ENCODE measurements at regions not wholly inside any gene's neighbourhood (a gene's known extent, or its start where the extent isn't known, plus 50 kb on each side); places are given as distances from the start of the nearest gene placed in this dataset.

DNA sequence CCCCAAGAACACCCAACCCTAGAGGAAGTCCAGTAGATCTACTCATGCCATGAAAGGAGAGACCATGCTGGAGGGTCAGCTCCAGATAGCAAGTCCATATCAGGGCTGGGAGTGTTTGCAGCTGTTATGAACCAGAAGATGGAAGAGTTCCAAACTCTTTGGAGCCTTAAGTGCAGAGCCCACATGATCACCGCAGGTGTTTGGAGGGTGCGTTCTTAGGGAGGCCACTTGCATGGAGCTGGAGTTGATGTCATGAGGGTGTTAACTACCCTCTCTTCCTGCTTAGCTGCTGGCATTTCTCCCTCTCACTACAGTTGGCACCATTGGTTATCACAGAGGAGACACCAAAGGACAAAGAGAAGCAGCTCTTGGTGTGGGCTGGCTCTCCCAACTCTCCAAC, 616.9 kb downstream of the AJAP1 start:
- H3K4me1 Mint-ChIP-seq: peaks cover 4% of the 10 kb centered on the region
- H3K36me3 Mint-ChIP-seq: no peaks in the 10 kb centered on the region
- H3K4me3 Mint-ChIP-seq: no peak overlapping the region
- no peak overlapping the region for H3K27ac Mint-ChIP-seq
- no peaks in the 10 kb centered on the region for H3K9me3 Mint-ChIP-seq
- H3K27me3 Mint-ChIP-seq: no peaks in the 10 kb centered on the region

DNA sequence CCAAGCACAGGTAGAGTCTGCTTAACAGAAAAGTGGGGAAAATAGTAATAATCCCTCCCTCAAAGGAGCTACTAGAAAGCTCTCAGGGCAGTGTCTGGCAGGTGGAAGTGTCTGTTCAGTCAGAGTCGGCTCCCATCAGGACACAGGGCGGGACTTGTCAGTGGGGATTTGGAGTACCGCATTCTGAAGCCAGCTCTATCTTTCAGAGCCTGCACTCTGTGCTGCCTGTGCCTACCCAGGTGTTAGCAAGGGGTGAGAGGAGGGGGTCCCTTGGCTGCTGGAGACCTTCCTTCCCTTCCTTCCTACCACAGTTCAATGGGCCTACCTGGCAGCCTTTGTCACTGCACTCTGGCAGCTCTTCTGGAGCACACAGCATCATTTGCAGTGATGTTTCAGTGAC, 615.5 kb downstream of the AJAP1 start:
- Mint-ChIP-seq H3K4me1 (peaks cover 4% of the 10 kb centered on the region), H3K27me3 (no peaks in the 10 kb centered on the region), H3K9me3 (no peaks in the 10 kb centered on the region), H3K4me3 (no peak overlapping the region), H3K27ac (no peak overlapping the region), H3K36me3 (no peaks in the 10 kb centered on the region)

DNA sequence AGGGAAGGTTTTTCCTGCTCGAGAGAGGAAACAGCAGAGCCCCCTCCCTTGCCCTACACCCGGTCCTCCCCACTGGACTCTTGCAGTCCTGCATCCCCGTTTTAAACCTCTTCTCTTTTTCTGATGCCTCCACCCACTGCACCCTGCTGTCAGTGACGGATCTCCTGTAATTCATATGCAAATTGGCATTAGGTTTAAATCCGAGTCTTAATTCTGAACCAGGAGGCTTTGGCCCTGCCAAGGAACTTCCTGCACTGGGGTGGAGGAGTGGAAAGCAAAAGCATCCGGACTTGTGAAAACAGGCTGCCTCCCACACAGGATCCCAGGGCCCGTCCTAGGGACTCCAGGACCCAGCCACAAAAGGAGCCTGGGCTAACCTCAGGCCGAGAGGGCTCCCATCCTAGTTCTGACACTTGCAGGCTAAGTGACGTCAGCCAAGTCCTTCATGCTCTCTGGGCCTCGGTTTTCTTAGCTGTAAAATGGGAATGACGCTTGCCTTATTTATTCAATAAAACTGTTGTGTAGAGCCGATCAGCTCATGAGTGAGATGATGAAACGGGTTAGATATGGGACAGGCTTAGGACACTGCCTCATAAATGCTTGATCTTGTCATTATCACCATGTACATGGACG, 613.3 kb downstream of the AJAP1 start:
- Mint-ChIP-seq H3K4me3 (no peak overlapping the region), H3K36me3 (no peaks in the 10 kb centered on the region), H3K4me1 (peaks cover 4% of the 10 kb centered on the region), H3K27ac (peak overlapping the region; percentile 59), H3K9me3 (peaks cover 4% of the 10 kb centered on the region), H3K27me3 (no peaks in the 10 kb centered on the region)

DNA sequence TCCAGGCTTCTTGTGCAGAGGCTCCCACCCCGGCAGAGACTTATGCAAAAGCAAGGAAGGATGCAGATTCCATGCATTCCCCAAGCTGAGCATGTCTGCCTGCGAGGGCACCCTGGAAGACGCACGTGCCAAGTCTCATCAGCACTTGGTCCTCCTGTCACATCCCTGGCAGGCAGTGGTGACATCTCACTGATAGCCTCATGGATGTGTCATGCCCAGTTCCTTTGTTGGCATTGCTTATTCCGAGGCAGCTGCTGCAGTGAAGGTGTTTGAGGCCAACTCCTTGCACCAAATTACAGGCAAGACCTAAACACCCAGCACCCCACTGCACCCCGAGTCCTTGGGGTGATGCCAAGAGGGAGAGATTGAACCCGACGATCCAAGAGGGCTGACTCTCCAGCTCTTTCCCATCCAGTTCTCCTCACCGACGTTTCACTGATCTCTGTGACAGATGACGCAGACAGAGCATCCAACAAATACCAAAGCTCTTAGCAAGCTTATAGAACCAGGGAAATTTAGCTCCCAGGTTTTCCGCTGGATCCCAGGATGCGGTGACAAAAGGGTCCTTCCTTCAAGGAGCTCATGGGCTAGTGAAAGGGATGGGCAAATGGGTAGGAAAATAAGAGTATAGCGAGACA, 611.1 kb downstream of the AJAP1 start:
- no peak overlapping the region for H3K27ac Mint-ChIP-seq

DNA sequence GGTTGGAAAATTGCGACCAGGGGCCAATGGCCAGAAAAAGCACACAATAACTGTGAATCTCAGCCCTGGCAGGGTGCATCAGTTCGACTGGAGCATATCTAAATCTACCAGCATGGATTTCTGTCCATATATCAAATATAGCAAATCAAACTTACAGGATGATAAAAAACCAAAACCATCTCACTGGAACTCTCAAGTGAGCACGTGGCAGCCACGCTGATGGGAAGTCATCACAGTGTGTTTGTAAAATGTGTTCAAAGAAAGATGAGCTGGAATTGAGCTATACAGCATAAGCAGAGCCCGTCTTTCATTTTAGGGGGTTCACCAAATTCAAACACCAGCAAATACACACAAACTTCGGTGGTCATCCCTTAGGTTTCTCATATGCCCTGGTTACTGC, 610.1 kb downstream of the AJAP1 start:
- no peak overlapping the region for H3K27ac Mint-ChIP-seq
- H3K36me3 Mint-ChIP-seq: peaks cover 2% of the 10 kb centered on the region
- no peaks in the 10 kb centered on the region for H3K27me3 Mint-ChIP-seq
- H3K4me1 Mint-ChIP-seq: peaks cover 4% of the 10 kb centered on the region
- no peak overlapping the region for H3K4me3 Mint-ChIP-seq
- H3K9me3 Mint-ChIP-seq: peaks cover 7% of the 10 kb centered on the region

More for the DNA sequence above, 611.1 kb downstream of the AJAP1 start:
- peaks cover 4% of the 10 kb centered on the region for H3K4me1 Mint-ChIP-seq
- peaks cover 4% of the 10 kb centered on the region for H3K9me3 Mint-ChIP-seq
- H3K27me3 Mint-ChIP-seq: no peaks in the 10 kb centered on the region
- H3K4me3 Mint-ChIP-seq: no peak overlapping the region
- H3K36me3 Mint-ChIP-seq: no peaks in the 10 kb centered on the region

DNA sequence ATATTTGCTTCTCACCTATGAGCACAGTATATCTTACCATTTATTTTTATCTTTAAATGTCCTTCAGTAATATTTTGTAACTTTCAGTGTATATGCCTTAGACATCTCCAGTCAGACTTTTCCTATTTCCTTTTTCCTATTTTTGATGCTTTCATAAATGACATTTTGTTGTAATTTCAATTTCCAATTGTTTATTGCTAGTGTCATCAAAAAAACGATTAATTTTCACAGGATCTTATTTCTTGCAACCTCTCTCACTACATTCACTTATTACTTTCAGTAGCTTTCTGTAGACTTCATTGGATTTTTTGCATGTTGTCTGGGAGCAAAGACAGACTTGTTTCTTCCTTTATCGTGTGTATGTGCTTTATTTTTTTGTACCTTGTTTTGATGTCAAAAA, 602.4 kb downstream of the AJAP1 start:
- no peaks in the 10 kb centered on the region for H3K27me3 Mint-ChIP-seq
- H3K36me3 Mint-ChIP-seq: peaks cover 8% of the 10 kb centered on the region
- H3K4me1 Mint-ChIP-seq: no peaks in the 10 kb centered on the region
- no peak overlapping the region for H3K4me3 Mint-ChIP-seq
- H3K27ac Mint-ChIP-seq: no peak overlapping the region
- peaks cover 14% of the 10 kb centered on the region for H3K9me3 Mint-ChIP-seq

DNA sequence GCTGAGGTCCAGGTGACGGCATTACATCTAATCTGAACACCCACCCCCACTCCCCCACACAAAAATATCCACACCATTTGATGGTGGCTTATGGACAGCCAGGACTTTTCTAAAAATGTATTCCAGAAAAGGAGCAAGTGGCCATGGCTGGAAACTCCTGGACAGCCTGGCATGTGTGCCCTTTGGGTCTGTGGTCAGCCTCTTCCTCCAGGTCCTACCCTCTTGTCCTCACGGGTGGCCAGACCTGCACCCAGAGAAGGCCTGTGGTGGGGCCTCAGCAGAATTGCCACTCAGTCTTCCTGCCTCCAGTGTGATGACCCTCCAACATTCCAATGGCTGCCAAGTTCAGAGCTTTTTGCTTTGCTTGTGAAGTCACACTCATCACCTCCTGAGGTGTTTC, 600.6 kb downstream of the AJAP1 start:
- H3K9me3 Mint-ChIP-seq: peaks cover 18% of the 10 kb centered on the region
- H3K27ac Mint-ChIP-seq: no peak overlapping the region
- H3K4me3 Mint-ChIP-seq: no peak overlapping the region
- H3K36me3 Mint-ChIP-seq: peaks cover 8% of the 10 kb centered on the region
- no peaks in the 10 kb centered on the region for H3K27me3 Mint-ChIP-seq
- H3K4me1 Mint-ChIP-seq: no peaks in the 10 kb centered on the region

DNA sequence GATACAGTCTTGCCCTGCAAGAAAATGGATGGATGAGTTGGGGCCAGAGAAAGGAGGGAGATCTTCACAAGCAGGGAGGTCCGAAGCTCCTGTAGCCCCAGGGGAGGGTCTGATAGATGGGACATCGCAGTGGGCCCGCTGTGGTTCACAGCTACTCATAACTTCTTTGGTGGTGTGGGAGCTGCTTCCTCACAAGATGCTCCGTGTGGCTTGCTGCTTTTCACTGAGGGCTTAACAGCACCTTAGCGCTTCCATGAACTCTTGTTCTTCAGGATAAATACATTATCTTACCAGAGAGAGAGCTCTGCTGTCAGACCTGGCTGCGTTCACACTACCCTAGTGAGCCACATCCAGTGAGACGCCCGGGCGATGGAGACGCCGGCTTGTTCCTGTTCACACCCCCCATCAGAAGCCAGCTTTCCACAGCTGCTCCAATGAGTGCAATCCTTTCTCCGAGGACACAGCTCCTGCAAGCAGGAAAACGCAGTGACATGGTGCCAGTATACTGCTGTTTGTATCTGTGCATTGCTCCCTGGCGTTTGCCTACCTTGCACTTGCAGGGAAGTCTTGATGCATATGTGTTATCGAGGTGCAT, 599.8 kb downstream of the AJAP1 start:
- Mint-ChIP-seq H3K36me3 (peaks cover 4% of the 10 kb centered on the region), H3K27me3 (no peaks in the 10 kb centered on the region), H3K9me3 (peaks cover 12% of the 10 kb centered on the region), H3K27ac (no peak overlapping the region), H3K4me1 (no peaks in the 10 kb centered on the region), H3K4me3 (no peak overlapping the region)

DNA sequence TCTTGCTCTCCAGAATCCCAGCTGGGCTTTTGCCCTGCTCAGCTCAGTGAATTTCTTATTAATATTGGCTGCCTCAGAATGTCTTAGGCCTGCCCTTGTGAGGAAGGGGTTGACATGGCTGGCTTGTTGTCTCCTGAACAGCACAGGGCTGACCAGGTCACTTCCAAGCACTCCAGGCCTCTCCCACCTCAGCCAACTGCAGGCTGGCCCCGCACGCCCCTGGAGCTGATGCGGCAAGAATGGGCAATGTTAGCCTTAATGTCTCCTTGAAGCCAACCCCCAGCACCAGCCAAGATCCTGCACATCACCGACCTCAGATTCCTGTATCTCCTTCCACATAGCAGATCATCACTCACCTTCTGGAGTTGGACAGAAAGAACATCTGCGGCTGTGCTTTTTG, 598.6 kb downstream of the AJAP1 start:
- no peak overlapping the region for H3K4me3 Mint-ChIP-seq
- no peaks in the 10 kb centered on the region for H3K4me1 Mint-ChIP-seq
- no peaks in the 10 kb centered on the region for H3K36me3 Mint-ChIP-seq
- no peak overlapping the region for H3K27ac Mint-ChIP-seq
- peaks cover 4% of the 10 kb centered on the region for H3K9me3 Mint-ChIP-seq
- no peaks in the 10 kb centered on the region for H3K27me3 Mint-ChIP-seq

DNA sequence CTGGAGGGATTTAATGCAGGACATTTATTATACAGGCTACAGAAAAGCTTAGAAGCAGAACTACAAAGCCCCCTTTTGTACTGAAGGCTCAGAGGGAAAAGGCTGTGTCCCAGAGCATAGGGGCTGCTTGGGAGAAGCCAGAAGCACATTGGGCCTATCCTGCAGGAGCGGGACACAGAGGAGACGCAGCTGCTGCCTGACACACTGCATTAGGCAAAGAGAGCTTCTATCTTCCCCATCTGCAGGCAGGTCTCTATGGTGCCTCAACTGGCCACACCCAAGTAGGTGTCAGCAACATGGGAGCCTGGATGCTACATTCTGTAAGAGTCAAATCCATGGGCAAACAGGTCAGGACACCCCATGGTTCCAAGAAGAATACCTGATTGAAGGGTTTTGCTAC, 595.9 kb downstream of the AJAP1 start:
- H3K36me3 Mint-ChIP-seq: no peaks in the 10 kb centered on the region
- no peak overlapping the region for H3K4me3 Mint-ChIP-seq
- H3K9me3 Mint-ChIP-seq: peaks cover 4% of the 10 kb centered on the region
- no peaks in the 10 kb centered on the region for H3K4me1 Mint-ChIP-seq
- H3K27me3 Mint-ChIP-seq: no peaks in the 10 kb centered on the region
- no peak overlapping the region for H3K27ac Mint-ChIP-seq

DNA sequence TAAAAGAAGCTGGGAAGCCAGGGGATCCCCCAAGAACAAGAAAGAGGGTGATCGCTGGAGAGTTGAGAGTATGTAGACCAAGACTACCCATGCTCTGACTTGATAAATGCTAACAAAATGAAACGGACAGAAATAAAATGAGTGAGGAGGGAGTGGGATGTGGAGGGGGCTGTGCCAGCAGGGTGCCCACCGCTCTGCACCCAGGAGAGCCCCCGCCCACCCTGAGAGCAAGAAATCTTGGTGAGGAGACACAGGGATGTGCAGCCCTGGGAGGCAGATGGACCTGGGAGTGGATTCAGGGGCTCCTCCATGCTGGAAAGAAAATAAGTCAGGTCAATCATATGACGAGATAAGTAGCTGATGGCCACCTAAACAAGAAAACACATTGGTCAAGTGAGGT, 590.9 kb downstream of the AJAP1 start:
- Mint-ChIP-seq H3K9me3 (no peaks in the 10 kb centered on the region), H3K36me3 (no peaks in the 10 kb centered on the region), H3K27ac (no peak overlapping the region), H3K4me3 (no peak overlapping the region), H3K27me3 (no peaks in the 10 kb centered on the region), H3K4me1 (no peaks in the 10 kb centered on the region)

DNA sequence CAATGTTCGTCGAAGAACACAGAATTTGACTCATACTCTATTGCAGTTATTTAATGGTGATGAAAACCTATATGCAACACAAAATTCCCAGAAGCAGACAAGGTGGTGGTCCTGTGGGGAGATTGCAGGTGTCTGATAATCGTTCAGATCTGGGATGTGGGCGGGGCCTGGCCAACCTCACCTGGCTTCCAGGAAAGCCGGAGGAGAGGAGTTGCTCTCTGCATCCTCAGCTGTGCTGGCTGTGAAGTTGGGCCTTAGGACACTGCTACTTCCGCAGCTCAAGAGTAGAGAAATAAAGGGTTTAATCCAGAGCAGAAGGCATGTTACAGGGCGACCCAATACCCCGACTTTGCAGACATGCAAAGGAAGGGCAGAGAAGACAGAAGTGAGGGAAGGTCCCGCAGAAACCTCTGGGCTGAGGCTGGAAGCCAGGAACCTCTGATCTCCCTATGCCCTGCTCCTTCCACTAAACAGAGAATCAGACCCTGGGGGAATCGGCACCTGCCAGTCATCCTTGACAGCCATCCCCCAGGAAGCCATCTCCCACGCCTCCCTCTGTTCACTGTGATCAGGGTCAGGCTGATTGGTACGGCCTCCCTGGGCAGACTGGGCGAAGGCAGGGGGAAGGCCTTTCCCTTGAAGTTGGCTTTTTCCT, 590.3 kb downstream of the AJAP1 start:
- H3K36me3 Mint-ChIP-seq: no peaks in the 10 kb centered on the region
- H3K4me3 Mint-ChIP-seq: no peak overlapping the region
- H3K27ac Mint-ChIP-seq: no peak overlapping the region
- no peaks in the 10 kb centered on the region for H3K4me1 Mint-ChIP-seq
- no peaks in the 10 kb centered on the region for H3K9me3 Mint-ChIP-seq
- no peaks in the 10 kb centered on the region for H3K27me3 Mint-ChIP-seq

DNA sequence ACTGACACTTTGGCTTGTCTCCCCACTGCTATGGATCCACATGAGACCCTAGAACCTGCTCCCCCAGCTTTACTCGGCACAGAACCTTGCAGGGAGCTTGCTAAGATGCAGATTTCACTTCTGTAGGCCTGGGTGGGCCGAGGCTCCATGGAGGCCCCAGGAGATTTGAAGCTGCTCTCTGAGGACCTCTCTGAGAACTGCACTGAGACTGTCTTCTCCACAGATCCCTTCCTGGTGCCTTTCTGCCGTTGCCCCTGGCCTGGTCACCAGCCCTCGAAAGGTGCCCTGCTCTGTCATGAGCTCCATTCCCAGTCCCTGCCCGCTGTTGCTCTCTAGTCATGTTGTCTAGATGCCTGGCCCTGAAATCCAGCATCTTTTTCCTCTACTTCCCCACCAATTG, 588.4 kb downstream of the AJAP1 start:
- no peaks in the 10 kb centered on the region for H3K27me3 Mint-ChIP-seq
- H3K4me1 Mint-ChIP-seq: peaks cover 4% of the 10 kb centered on the region
- no peaks in the 10 kb centered on the region for H3K36me3 Mint-ChIP-seq
- H3K9me3 Mint-ChIP-seq: no peaks in the 10 kb centered on the region
- H3K4me3 Mint-ChIP-seq: no peak overlapping the region
- no peak overlapping the region for H3K27ac Mint-ChIP-seq

DNA sequence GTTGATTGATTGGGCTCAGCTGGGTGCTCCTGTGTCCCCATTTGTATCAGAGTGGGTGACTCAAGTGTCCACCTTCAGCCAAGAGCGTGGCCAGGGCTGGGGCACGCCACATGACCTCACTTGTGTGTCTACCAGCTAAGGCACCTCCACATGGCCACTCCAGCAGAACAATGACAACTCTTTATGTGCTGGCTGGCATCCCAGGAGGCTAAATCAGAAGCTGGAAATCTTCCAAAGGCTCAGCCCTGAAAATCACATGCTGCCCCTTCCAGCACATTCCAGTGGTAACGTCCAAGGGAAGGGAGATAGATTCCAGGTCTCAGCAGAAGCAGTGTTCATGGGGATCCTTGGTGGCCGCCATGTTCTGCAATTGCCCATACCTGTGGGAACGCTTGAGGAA, 585.5 kb downstream of the AJAP1 start:
- H3K27ac Mint-ChIP-seq: no peak overlapping the region
- peaks cover 16% of the 10 kb centered on the region for H3K4me1 Mint-ChIP-seq
- H3K36me3 Mint-ChIP-seq: no peaks in the 10 kb centered on the region
- no peak overlapping the region for H3K4me3 Mint-ChIP-seq
- H3K9me3 Mint-ChIP-seq: no peaks in the 10 kb centered on the region
- no peaks in the 10 kb centered on the region for H3K27me3 Mint-ChIP-seq

DNA sequence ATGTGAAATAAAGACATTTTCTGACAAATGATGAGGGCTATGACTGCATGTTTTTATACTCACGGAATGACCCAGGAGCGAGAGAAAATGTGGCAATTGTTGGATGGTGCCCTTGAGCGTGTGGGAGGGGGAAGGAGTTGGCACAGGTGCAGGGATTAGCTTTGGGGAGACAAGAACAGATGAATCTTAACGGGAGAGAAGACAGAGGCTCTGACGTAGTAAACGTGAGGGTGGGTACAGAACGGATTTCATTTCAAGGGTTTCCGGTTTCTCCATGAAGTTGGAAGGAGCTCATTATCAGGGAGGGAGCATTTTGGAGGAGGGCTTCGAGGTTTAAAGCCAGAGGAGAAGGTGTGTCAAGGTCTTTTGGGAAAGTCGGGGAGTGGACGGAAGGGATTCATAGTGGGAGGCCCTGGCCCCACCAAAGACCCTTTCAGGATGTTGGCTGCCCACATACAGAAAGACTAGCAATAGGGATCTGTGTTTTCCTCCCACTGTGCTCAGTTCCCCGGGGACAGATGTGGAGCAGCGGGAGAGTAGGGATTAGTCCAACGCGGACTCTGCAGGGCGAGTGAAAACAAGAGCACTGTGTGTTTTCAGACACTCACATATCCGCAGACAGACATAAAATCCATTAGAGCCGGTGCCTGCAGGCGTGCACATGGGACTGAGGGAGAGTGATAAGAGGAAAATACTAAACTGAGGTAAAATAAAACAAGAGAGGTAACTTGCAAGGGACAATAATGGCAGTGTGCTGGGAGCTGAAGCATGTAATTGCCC, 584.1 kb downstream of the AJAP1 start:
- Mint-ChIP-seq H3K4me1 (peaks cover 16% of the 10 kb centered on the region), H3K36me3 (no peaks in the 10 kb centered on the region), H3K27me3 (no peaks in the 10 kb centered on the region), H3K4me3 (no peak overlapping the region), H3K27ac (no peak overlapping the region), H3K9me3 (peaks cover 4% of the 10 kb centered on the region)

All from activated naive CD4-positive, alpha-beta T cell treated with anti-CD3 and anti-CD28 coated beads, Interleukin-2, amount 50 U/mL, for 24 hours (primary cell).